22Rv1 (cell line): ENCODE measurements at regions not wholly inside any gene's neighbourhood (a gene's known extent, or its start where the extent isn't known, plus 50 kb on each side); places are given as distances from the start of the nearest gene placed in this dataset.

Experiments used
- H3K27ac ChIP-seq: fragments of 450-650 bp; 2 replicates; pipeline ENCODE4 v1.5.1; 2017
- ZFX ChIP-seq: fragments of 450-650 bp; IDR thresholded peaks from 2 replicates; pipeline ENCODE4 v1.6.1; 2017; ENCODE audit warnings: antibody characterized with exemption, borderline replicate concordance
- TF ChIP-seq, protein P1 (sequence below): fragments of 450-650 bp; IDR thresholded peaks from 2 replicates; pipeline ENCODE4 v1.5.1; 2017; ENCODE audit warnings: mild to moderate bottlenecking

- TF ChIP-seq ZFX = no peak
- TF ChIP-seq, protein P1, sequence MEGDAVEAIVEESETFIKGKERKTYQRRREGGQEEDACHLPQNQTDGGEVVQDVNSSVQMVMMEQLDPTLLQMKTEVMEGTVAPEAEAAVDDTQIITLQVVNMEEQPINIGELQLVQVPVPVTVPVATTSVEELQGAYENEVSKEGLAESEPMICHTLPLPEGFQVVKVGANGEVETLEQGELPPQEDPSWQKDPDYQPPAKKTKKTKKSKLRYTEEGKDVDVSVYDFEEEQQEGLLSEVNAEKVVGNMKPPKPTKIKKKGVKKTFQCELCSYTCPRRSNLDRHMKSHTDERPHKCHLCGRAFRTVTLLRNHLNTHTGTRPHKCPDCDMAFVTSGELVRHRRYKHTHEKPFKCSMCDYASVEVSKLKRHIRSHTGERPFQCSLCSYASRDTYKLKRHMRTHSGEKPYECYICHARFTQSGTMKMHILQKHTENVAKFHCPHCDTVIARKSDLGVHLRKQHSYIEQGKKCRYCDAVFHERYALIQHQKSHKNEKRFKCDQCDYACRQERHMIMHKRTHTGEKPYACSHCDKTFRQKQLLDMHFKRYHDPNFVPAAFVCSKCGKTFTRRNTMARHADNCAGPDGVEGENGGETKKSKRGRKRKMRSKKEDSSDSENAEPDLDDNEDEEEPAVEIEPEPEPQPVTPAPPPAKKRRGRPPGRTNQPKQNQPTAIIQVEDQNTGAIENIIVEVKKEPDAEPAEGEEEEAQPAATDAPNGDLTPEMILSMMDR = no peak
Measured at GRCh38 chr21:16305686-16306085, 575.9 kb downstream of the USP25 start.

GRCh38 chr21:16307256-16307655 is 577.5 kb downstream of the USP25 start:
- H3K27ac ChIP-seq = no peak overlapping the region
- TF ChIP-seq ZFX = no peak
- TF ChIP-seq, protein P1 = no peak

More at GRCh38 chr21:16305686-16306085, 575.9 kb downstream of the USP25 start:
- H3K27ac ChIP-seq = no peak overlapping the region

DNA sequence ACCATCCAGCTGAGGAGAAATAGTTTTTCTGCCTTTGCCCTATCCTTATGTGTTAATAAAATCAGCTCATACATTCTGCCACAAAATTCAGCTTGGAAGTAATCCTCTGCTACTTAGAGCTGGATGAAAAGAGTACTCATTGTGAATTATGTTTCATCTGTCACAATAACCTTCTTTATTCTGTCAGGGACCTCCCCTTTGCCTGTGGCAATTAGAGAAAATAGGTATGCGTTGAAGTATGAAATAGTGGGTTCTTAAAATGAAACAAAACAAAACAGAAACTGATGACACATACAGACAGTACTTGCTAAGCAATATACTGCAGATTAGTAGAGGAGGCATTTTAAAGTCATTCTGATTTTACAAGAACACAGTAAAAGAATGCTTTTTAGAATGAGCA is 578.5 kb downstream of the USP25 start:
- H3K27ac ChIP-seq = peak overlapping the region; percentile 9; the same call in 1 of the 2 replicates

DNA sequence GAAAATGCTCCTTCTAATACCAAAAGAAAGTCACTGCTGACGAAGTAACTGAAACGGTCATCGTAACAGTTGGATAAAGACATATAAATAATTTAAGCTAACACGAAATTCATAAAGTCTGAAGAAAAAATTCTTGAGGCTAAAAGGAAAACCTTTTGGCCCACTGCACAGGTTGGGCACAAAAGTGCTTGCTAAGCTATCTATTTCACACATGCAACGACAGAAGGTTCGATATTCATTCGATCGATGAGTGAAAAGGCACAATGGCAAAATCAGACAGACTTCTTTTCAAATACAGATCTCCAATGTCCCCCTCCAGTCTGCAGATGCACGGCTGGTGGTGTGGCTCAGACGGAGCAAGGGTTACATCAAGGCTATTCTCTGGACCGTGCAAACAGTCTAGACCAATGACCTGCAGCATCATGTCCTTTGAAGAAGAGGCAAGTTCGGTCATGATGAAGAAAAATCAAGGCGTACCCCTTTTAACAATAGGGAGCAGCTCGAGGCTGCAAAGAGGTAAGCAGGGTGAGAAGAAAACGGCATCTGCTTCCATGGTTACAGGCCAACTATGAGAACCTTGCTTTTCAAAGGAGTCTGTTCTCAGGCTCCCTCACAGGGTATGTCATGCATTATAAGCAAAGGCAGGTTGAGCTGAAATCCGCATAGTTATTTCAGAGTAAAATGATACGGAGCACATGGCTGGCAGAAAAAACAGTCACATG is 579.6 kb downstream of the USP25 start:
- no peak overlapping the region for H3K27ac ChIP-seq
- TF ChIP-seq ZFX = no peak
- TF ChIP-seq, protein P1 = no peak

More for the DNA sequence above, 578.5 kb downstream of the USP25 start:
- TF ChIP-seq ZFX = no peak
- TF ChIP-seq, protein P1 = no peak

GRCh38 chr21:16310176-16310575 is 580.4 kb downstream of the USP25 start:
- no peak overlapping the region for H3K27ac ChIP-seq

GRCh38 chr21:16311229-16311628 is 581.4 kb downstream of the USP25 start:
- no peak overlapping the region for H3K27ac ChIP-seq
- TF ChIP-seq ZFX = no peak
- TF ChIP-seq, protein P1 = no peak

More at GRCh38 chr21:16310176-16310575, 580.4 kb downstream of the USP25 start:
- no peak for TF ChIP-seq ZFX
- TF ChIP-seq, protein P1 = no peak

GRCh38 chr21:16312321-16312720 is 582.5 kb downstream of the USP25 start:
- TF ChIP-seq ZFX = no peak
- TF ChIP-seq, protein P1 = no peak
- no peak overlapping the region for H3K27ac ChIP-seq
